Parathyroid adenoma (tissue), 2 donors: ENCODE measurements at regions not wholly inside any gene's neighbourhood (a gene's known extent, or its start where the extent isn't known, plus 50 kb on each side); places are given as distances from the start of the nearest gene placed in this dataset.

ENCODE experiments used
- H2AFZ ChIP-seq: fragments of 300-600 bp; sonication (generic); one replicate; pipeline ENCODE4 v1.7.0; 2017; ENCODE audit warnings: antibody characterized with exemption, mild to moderate bottlenecking
- H3K27ac ChIP-seq: fragments of 300-600 bp; sonication (generic); one replicate; pipeline ENCODE4 v1.7.0; 2017
- H3K27me3 ChIP-seq: fragments of 300-600 bp; sonication (generic); one replicate; pipeline ENCODE4 v1.7.0; 2017; ENCODE audit warnings: low read length; ENCODE audit not compliant: control insufficient read depth, insufficient read depth
- H3K36me3 ChIP-seq: fragments of 300-600 bp; sonication (generic); one replicate; pipeline ENCODE4 v1.7.0; 2017; ENCODE audit warnings: low read length; ENCODE audit not compliant: control insufficient read depth, insufficient read depth
- H3K4me1 ChIP-seq: fragments of 300-600 bp; sonication (generic); one replicate; pipeline ENCODE4 v1.7.0; 2017; ENCODE audit warnings: control low read depth
- H3K4me2 ChIP-seq: fragments of 300-600 bp; sonication (generic); one replicate; pipeline ENCODE4 v1.7.0; 2017; ENCODE audit warnings: low read length
- H3K4me3 ChIP-seq: fragments of 300-600 bp; sonication (generic); one replicate; pipeline ENCODE4 v1.7.0; 2017; ENCODE audit warnings: low read depth, low read length
- H3K79me2 ChIP-seq: fragments of 300-600 bp; sonication (generic); one replicate; pipeline ENCODE4 v1.7.0; 2017; ENCODE audit warnings: control low read depth
- H3K9ac ChIP-seq: fragments of 300-600 bp; sonication (generic); one replicate; pipeline ENCODE4 v1.7.0; 2017; ENCODE audit warnings: mild to moderate bottlenecking
- H3K9me3 ChIP-seq: fragments of 300-600 bp; sonication (generic); one replicate; pipeline ENCODE4 v1.7.0; 2017; ENCODE audit warnings: low read length; ENCODE audit not compliant: control insufficient read depth
- TF ChIP-seq, protein P1 (sequence below): fragments of 300-600 bp; sonication (generic); IDR thresholded peaks from one replicate; pipeline ENCODE4 v1.7.0; 2017; ENCODE audit warnings: antibody characterized with exemption, mild to moderate bottlenecking
- donor health status: primary hyperparathyroidism.

DNA sequence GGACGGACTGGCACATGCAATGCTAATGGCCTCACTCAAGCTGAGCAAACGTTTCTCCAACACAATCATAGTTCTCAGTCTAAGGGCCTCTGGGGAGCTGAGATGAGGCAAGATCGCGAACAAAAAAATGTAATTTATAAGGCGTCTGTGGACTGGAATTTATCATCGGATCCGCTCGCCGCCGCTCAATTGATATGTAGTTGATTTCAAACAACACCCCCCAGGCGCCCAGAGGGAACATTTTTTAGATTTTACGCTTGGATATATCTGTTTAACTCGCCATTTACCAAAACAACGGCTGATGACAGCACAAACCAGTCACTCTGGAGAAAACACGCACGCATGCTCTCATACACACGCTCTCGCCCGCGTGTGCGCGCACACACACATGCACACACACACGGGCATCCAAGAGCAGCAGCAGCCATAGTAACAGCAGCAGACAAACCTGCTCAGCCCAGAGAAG is 335.8 kb downstream of the SMAD2 start:
- Histone ChIP-seq H3K36me3 (no peaks in the 10 kb centered on the region), H3K27me3 (no peaks in the 10 kb centered on the region), H3K27ac (no peak overlapping the region), H3K79me2 (no peaks in the 10 kb centered on the region), H3K9me3 (no peaks in the 10 kb centered on the region), H2AFZ (no peak overlapping the region), H3K4me2 (no peak overlapping the region), H3K9ac (no peak overlapping the region), H3K4me1 (no peaks in the 10 kb centered on the region), H3K4me3 (no peak overlapping the region)
- TF ChIP-seq, protein P1, sequence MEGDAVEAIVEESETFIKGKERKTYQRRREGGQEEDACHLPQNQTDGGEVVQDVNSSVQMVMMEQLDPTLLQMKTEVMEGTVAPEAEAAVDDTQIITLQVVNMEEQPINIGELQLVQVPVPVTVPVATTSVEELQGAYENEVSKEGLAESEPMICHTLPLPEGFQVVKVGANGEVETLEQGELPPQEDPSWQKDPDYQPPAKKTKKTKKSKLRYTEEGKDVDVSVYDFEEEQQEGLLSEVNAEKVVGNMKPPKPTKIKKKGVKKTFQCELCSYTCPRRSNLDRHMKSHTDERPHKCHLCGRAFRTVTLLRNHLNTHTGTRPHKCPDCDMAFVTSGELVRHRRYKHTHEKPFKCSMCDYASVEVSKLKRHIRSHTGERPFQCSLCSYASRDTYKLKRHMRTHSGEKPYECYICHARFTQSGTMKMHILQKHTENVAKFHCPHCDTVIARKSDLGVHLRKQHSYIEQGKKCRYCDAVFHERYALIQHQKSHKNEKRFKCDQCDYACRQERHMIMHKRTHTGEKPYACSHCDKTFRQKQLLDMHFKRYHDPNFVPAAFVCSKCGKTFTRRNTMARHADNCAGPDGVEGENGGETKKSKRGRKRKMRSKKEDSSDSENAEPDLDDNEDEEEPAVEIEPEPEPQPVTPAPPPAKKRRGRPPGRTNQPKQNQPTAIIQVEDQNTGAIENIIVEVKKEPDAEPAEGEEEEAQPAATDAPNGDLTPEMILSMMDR: no peak

DNA sequence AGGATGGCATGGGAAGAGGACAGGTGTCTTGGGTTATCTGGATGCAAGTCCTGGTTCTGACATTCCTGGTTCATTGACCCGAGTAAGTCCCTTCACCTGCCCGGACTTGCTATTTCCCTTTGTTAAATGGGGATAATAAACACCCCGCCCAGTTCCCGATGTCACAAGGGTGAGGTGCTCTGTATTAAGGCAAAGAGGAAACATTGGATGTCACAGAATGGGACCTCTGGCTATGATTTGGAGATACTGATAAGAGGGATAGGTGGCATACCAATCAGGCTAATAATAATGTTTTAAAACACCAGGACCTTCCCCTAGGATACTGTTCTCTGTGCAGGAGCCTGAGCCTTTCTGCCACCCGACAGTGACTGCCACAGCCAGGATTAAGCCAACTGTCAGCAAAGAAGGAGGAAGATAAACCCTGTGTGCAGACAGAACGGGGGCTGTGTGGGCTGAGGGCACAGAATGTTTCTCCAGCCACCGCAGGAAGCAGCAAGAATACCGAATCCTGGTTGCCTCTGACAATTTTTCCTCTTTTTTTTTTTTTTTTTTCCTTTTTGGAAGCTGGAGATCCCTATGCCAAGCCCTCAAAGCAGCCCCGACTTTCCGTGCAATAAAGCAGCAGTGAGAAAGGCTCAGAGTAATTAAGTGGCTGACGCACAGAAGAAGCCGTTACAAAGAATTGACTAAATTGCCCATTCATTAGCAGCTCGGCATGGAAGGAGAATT is 336.6 kb downstream of the SMAD2 start:
- no peak overlapping the region for H3K27ac ChIP-seq

DNA sequence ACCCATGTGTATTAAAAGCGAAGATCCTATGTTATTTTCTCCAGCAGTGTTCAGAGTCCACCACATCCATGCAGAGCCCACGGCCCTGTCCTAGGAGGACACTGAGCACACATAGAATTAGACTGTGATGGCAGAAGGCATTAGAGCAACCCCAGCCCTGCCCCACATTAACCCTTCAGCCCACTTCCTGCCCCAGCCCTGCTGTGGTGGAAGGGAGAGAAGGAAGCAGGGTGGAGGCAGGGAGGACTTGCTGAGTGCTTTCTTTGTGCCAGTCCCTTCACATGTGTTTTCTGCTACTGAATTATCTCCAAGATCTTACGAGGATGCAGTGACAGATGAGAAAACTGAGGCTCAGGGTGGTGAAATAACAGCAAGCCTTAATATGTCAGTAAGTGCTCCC is 339.0 kb downstream of the SMAD2 start:
- Histone ChIP-seq H3K4me3 (no peak overlapping the region), H3K4me2 (no peak overlapping the region), H3K9me3 (no peaks in the 10 kb centered on the region), H3K9ac (no peak overlapping the region), H3K27ac (no peak overlapping the region), H3K4me1 (no peaks in the 10 kb centered on the region), H3K79me2 (no peaks in the 10 kb centered on the region), H3K27me3 (no peaks in the 10 kb centered on the region), H2AFZ (no peak overlapping the region), H3K36me3 (no peaks in the 10 kb centered on the region)
- TF ChIP-seq, protein P1: no peak

More for the DNA sequence above, 336.6 kb downstream of the SMAD2 start:
- TF ChIP-seq, protein P1: no peak
- Histone ChIP-seq H3K4me3 (no peak overlapping the region), H3K9ac (no peak overlapping the region), H3K9me3 (no peaks in the 10 kb centered on the region), H2AFZ (no peak overlapping the region), H3K27me3 (no peaks in the 10 kb centered on the region), H3K79me2 (no peaks in the 10 kb centered on the region), H3K4me1 (no peaks in the 10 kb centered on the region), H3K36me3 (no peaks in the 10 kb centered on the region), H3K4me2 (no peak overlapping the region)

DNA sequence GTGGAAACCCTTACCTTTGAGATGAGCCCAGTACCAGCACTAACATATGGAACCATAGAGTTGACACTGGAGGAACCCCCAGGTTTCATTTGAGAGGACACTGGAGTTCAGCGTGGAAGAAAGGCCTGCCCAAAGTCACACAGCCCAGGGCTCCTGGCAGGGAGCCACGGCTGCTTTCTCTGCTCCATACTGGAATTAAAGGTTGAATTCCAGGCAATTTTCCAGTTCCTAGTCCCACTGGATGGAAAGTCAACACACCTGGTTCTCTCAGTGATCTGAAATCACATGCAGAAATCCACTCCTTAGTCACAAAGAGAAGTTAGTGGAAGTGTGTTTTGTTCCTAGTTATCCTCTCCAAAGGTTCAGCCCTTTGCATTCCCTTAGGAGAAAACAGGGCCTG is 336.1 kb upstream of the SKOR2 start:
- Histone ChIP-seq H3K4me2 (no peak overlapping the region), H3K36me3 (no peaks in the 10 kb centered on the region), H3K4me3 (no peak overlapping the region), H3K9me3 (no peaks in the 10 kb centered on the region), H3K9ac (no peak overlapping the region), H3K27me3 (no peaks in the 10 kb centered on the region), H2AFZ (no peak overlapping the region), H3K4me1 (no peaks in the 10 kb centered on the region), H3K27ac (no peak overlapping the region), H3K79me2 (no peaks in the 10 kb centered on the region)
- TF ChIP-seq, protein P1: no peak
